Transverse colon (tissue), 4 donors: ENCODE measurements at regions not wholly inside any gene's neighbourhood (a gene's known extent, or its start where the extent isn't known, plus 50 kb on each side); places are given as distances from the start of the nearest gene placed in this dataset.

Source experiments
- DNase-seq: peaks from one replicate; pipeline ENCODE4 v3.0.0-alpha.2; 2019
- H3K27ac ChIP-seq, 4 donors: fragments of 200-600 bp; sonication (generic); 2 replicates each; pipeline ENCODE4 v1.5.1; 2016 to 2018; ENCODE audit warnings: inconsistent platforms in 4 of 4
- H3K27me3 ChIP-seq: fragments of 200-600 bp; sonication (generic); 2 replicates; pipeline ENCODE4 v1.5.1; 2017; ENCODE audit warnings: inconsistent platforms
- H3K36me3 ChIP-seq, 4 donors: fragments of 200-600 bp; sonication (generic); 2 replicates each; pipeline ENCODE4 v1.5.1; 2017 to 2019; ENCODE audit warnings: inconsistent platforms in 4 of 4
- H3K4me1 ChIP-seq, 4 donors: fragments of 200-600 bp; sonication (generic); 2 replicates each; pipeline ENCODE4 v1.5.1; 2017 to 2020; ENCODE audit warnings: inconsistent platforms in 4 of 4
- H3K4me3 ChIP-seq, 4 donors: fragments of 200-600 bp; sonication (generic); 1 replicate in 1 of 4; 2 replicates in 3 of 4; pipeline versions ENCODE4 v1.5.1 to v1.6.1; 2017 to 2019; ENCODE audit warnings: inconsistent platforms in 4 of 4
- H3K9me3 ChIP-seq, 2 donors: fragments of 200-600 bp; sonication (generic); 2 replicates each; pipeline ENCODE4 v1.5.1; 2017 to 2019; ENCODE audit warnings: inconsistent platforms in 2 of 2
- CTCF ChIP-seq, 5 experiments: fragments of 200-600 bp in 3 of 5; fragments of 450-650 bp in 2 of 5; sonication (generic) in 3 of 5; IDR thresholded peaks; 1 replicate in 2 of 5; 2 replicates in 3 of 5; pipeline ENCODE4 v1.5.1; 2016 to 2017; ENCODE audit warnings: antibody characterized with exemption in 5 of 5, inconsistent platforms in 3 of 5, mild to moderate bottlenecking in 2 of 5, moderate library complexity in 1 of 5
- EP300 ChIP-seq: sonication (generic); formaldehyde crosslinking; IDR thresholded peaks from one replicate; pipeline ENCODE4 v1.6.1; 2017; ENCODE audit warnings: antibody characterized with exemption, low read depth
- POLR2A ChIP-seq: fragments of 450-650 bp; IDR thresholded peaks from one replicate; pipeline ENCODE4 v1.6.1; 2016; ENCODE audit warnings: antibody characterized with exemption, mild to moderate bottlenecking, moderate library complexity
- POLR2AphosphoS5 ChIP-seq, 3 donors: sonication (generic); formaldehyde crosslinking; IDR thresholded peaks; one replicate each; pipeline ENCODE4 v1.6.1; 2016; ENCODE audit warnings: antibody characterized with exemption in 3 of 3
- WGBS, 2 donors: methylation state at CpG; one replicate each; pipeline ENCODE4 v1.1.5; 2018; ENCODE audit warnings: low coverage in 1 of 2; 5-methylcytosine and 5-hydroxymethylcytosine counted together
- in situ Hi-C, 4 donors: fragments of 200-750 bp; cut with MboI; loops; one replicate each; pipeline versions ENCODE4 v1.15.0 to v1.15.1; 2017; ENCODE audit warnings: low sequenced_read_pairs in 3 of 4, low pct_ligation_motif_present in 1 of 4, low pct_unique_long_range_greater_than_20kb in 1 of 4
- intact Hi-C: fragments of 100-400 bp; cut with DNase I; formaldehyde crosslinking; loops from one replicate; pipeline ENCODE4 v1.15.1; 2023; ENCODE audit warnings: low total_unique reads

GRCh38 chr6:56864171-56864616 lies 90.7 kb upstream of the BEND6 start:
- intact Hi-C loops: no loop called here
- TF ChIP-seq EP300: no peak
- TF ChIP-seq POLR2A: no peak
- no peak for TF ChIP-seq CTCF (IDR thresholded peaks at IDR 0.05)
- TF ChIP-seq POLR2AphosphoS5 (IDR thresholded peaks at IDR 0.05): no peak
- Histone ChIP-seq H3K4me1 (peaks cover 5 to 52% (median 26%) of the 10 kb centered on the region in 4 donors), H3K9me3 (no peaks in the 10 kb centered on the region), H3K27me3 (no peaks in the 10 kb centered on the region), H3K36me3 (no peaks in the 10 kb centered on the region), H3K27ac (peak overlapping the region; percentile 63 to 78 (median 68)), H3K4me3 (no peak overlapping the region)
- no peak for DNase-seq
- in situ Hi-C loops: loop anchor here in 2 of 4 donors (25.0 kb wide), 2 partner anchors 152 to 227 kb away; partner anchors contain the start of gene DST (in 1 of the 2)
- WGBS, 2 donors: 35 to 36% methylated on average over 1 of the region's 1 CpG

GRCh38 chr6:56863366-56863765 lies 91.5 kb upstream of the BEND6 start:
- Histone ChIP-seq H3K36me3 (no peaks in the 10 kb centered on the region), H3K27me3 (no peaks in the 10 kb centered on the region), H3K9me3 (no peaks in the 10 kb centered on the region), H3K27ac (peak overlapping the region; percentile 63 to 78 (median 68)), H3K4me3 (no peak overlapping the region), H3K4me1 (peaks cover 5 to 52% (median 26%) of the 10 kb centered on the region in 4 donors)
- 16 to 20% methylated on average over 1 of the region's 1 CpG for WGBS, 2 donors
- no peak for TF ChIP-seq POLR2A
- peak in 1 of 3 donors; percentile 23 for TF ChIP-seq POLR2AphosphoS5 (IDR thresholded peaks at IDR 0.05)
- peak; percentile 24 for DNase-seq
- in situ Hi-C loops: loop anchor here in 2 of 4 donors (25.0 kb wide), 2 partner anchors 151 to 226 kb away; partner anchors contain the start of gene DST (in 1 of the 2)
- intact Hi-C loops: no loop called here

GRCh38 chr6:56862415-56863175 lies 92.3 kb upstream of the BEND6 start:
- Histone ChIP-seq H3K27me3 (no peaks in the 10 kb centered on the region), H3K4me1 (peaks cover 5 to 52% (median 26%) of the 10 kb centered on the region in 4 donors), H3K36me3 (no peaks in the 10 kb centered on the region), H3K27ac (peak overlapping the region; percentile 2 to 63 (median 10)), H3K9me3 (no peaks in the 10 kb centered on the region), H3K4me3 (no peak overlapping the region)
- WGBS, 2 donors: 68 to 78% methylated on average over 2 to 3 of the region's 3 CpGs
- in situ Hi-C loops: loop anchor here in 2 of 4 donors (25.0 kb wide), 2 partner anchors 150 to 225 kb away; partner anchors contain the start of gene DST (in 1 of the 2)
- no peak for DNase-seq
- TF ChIP-seq CTCF (IDR thresholded peaks at IDR 0.05): no peak
- no peak for TF ChIP-seq POLR2AphosphoS5 (IDR thresholded peaks at IDR 0.05)
- no peak for TF ChIP-seq POLR2A
- TF ChIP-seq EP300: no peak
- intact Hi-C loops: no loop called here

GRCh38 chr6:56860475-56860874 lies 94.4 kb upstream of the BEND6 start:
- Histone ChIP-seq H3K9me3 (no peaks in the 10 kb centered on the region), H3K4me1 (peaks cover 5 to 49% (median 26%) of the 10 kb centered on the region in 4 donors), H3K4me3 (no peak overlapping the region), H3K27ac (peak overlapping the region in 1 of 4 donors; percentile 12), H3K36me3 (no peaks in the 10 kb centered on the region), H3K27me3 (no peaks in the 10 kb centered on the region)
- peak; percentile 28 for DNase-seq
- TF ChIP-seq POLR2AphosphoS5 (IDR thresholded peaks at IDR 0.05): peak in 1 of 3 donors; percentile 22
- TF ChIP-seq CTCF (IDR thresholded peaks at IDR 0.05): no peak
- intact Hi-C loops (no loop called here), in situ Hi-C loops (loop anchor here in 2 of 4 donors (25.0 kb wide), 2 partner anchors 148 to 223 kb away; partner anchors contain the start of gene DST (in 1 of the 2))
- 21 to 36% methylated on average over 4 of the region's 4 CpGs for WGBS, 2 donors
